ENCODE measurements at regions not wholly inside any gene's neighbourhood (a gene's known extent, or its start where the extent isn't known, plus 50 kb on each side); places are given as distances from the start of the nearest gene placed in this dataset.
"Not testable (repeated sequence)": the region's sequence is repeated elsewhere in the genome, so short reads cannot be mapped to it uniquely, and the experiment has no call there.

DNA sequence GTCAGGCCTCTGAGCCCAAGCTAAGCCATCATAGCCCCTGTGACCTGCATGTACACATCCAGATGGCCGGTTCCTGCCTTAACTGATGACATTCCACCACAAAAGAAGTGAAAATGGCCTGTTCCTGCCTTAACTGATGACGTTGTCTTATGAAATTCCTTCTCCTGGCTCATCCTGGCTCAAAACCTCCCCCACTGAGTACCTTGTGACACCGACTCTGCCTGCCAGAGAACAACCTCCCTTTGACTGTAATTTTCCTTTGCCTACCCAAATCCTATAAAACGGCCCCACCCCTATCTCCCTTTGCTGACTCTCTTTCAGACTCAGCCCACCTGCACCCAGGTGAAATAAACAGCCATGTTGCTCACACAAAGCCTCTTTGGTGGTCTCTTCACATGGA, 77.7 kb upstream of the CCZ1B start:
- TF ChIP-seq, protein P1, sequence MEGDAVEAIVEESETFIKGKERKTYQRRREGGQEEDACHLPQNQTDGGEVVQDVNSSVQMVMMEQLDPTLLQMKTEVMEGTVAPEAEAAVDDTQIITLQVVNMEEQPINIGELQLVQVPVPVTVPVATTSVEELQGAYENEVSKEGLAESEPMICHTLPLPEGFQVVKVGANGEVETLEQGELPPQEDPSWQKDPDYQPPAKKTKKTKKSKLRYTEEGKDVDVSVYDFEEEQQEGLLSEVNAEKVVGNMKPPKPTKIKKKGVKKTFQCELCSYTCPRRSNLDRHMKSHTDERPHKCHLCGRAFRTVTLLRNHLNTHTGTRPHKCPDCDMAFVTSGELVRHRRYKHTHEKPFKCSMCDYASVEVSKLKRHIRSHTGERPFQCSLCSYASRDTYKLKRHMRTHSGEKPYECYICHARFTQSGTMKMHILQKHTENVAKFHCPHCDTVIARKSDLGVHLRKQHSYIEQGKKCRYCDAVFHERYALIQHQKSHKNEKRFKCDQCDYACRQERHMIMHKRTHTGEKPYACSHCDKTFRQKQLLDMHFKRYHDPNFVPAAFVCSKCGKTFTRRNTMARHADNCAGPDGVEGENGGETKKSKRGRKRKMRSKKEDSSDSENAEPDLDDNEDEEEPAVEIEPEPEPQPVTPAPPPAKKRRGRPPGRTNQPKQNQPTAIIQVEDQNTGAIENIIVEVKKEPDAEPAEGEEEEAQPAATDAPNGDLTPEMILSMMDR (IDR thresholded peaks at IDR 0.05), result not testable (repeated sequence)
- TF ChIP-seq POLR2A (IDR thresholded peaks at IDR 0.05; ENCODE audit: low read depth); POLR2AphosphoS5 (IDR thresholded peaks at IDR 0.05): not testable (repeated sequence)

Data from esophagus muscularis mucosa (tissue), 3 donors.